ENCODE measurements at regions not wholly inside any gene's neighbourhood (a gene's known extent, or its start where the extent isn't known, plus 50 kb on each side); places are given as distances from the start of the nearest gene placed in this dataset.

GRCh38 chr13:29994911-29995595, 144.6 kb upstream of the UBL3 start:
- DNase-seq, result no peak

GRCh38 chr13:29993716-29994488, 143.5 kb upstream of the UBL3 start:
- no peak for DNase-seq

- DNase-seq, result no peak
Measured at GRCh38 chr13:29993196-29993595, 142.8 kb upstream of the UBL3 start.

- no peak for DNase-seq
Measured at GRCh38 chr13:29991343-29991742, 140.9 kb upstream of the UBL3 start.

GRCh38 chr13:29987340-29987739, 136.9 kb upstream of the UBL3 start:
- DNase-seq, result no peak

GRCh38 chr13:29980339-29980738, 129.9 kb upstream of the UBL3 start:
- DNase-seq, result no peak

GRCh38 chr13:29978211-29978610, 127.8 kb upstream of the UBL3 start:
- DNase-seq, result no peak

- no peak for DNase-seq
Measured at GRCh38 chr13:29977476-29978120, 127.2 kb upstream of the UBL3 start.

GRCh38 chr13:29976535-29976934, 126.1 kb upstream of the UBL3 start:
- no peak for DNase-seq

GRCh38 chr13:29975283-29975682, 124.9 kb upstream of the UBL3 start:
- DNase-seq, result peak in 1 of 5 donors; percentile 14

GRCh38 chr13:29969286-29969685, 118.9 kb upstream of the UBL3 start:
- DNase-seq, result no peak

GRCh38 chr13:29964181-29964845, 113.9 kb upstream of the UBL3 start:
- no peak for DNase-seq

- DNase-seq, result no peak
Measured at GRCh38 chr13:29963089-29963488, 112.7 kb upstream of the UBL3 start.

GRCh38 chr13:29961036-29961670, 110.7 kb upstream of the UBL3 start:
- no peak for DNase-seq

- DNase-seq, result no peak
Measured at GRCh38 chr13:29959603-29960002, 109.2 kb upstream of the UBL3 start.

GRCh38 chr13:29959086-29959485, 108.7 kb upstream of the UBL3 start:
- DNase-seq, result no peak

- DNase-seq, result peak in 1 of 5 donors; percentile 6
Measured at GRCh38 chr13:29958476-29958875, 108.1 kb upstream of the UBL3 start.

GRCh38 chr13:29957320-29957719, 106.9 kb upstream of the UBL3 start:
- no peak for DNase-seq

- no peak for DNase-seq
Measured at GRCh38 chr13:29956853-29957252, 106.4 kb upstream of the UBL3 start.

GRCh38 chr13:29955137-29955650, 104.8 kb upstream of the UBL3 start:
- no peak for DNase-seq

GRCh38 chr13:29954082-29955028, 103.9 kb upstream of the UBL3 start:
- peak; percentile 20 to 77 (median 32) for DNase-seq

Measured in T-helper 1 cell (primary cell).